Lower lobe of right lung (tissue), 2 donors: ENCODE measurements at regions not wholly inside any gene's neighbourhood (a gene's known extent, or its start where the extent isn't known, plus 50 kb on each side); places are given as distances from the start of the nearest gene placed in this dataset.

Experiments
- ATAC-seq, 2 donors: fragments of 200-7000 bp; cut with Tn5 transposase; one replicate each; pipeline ENCODE4 v1.9.1; 2020 to 2022; ENCODE audit warnings: mild to moderate bottlenecking in 2 of 2, moderate library complexity in 2 of 2
- DNase-seq: peaks from one replicate; pipeline ENCODE4 v3.0.0-alpha.2; 2020
- H3K27ac ChIP-seq: fragments of 200-600 bp; one replicate; pipeline ENCODE4 v1.8.0; 2022
- H3K27me3 ChIP-seq: fragments of 200-600 bp; one replicate; pipeline ENCODE4 v1.8.0; 2022; ENCODE audit warnings: low read depth
- H3K36me3 ChIP-seq: fragments of 200-600 bp; one replicate; pipeline ENCODE4 v1.8.0; 2022; ENCODE audit warnings: mild to moderate bottlenecking
- H3K4me1 ChIP-seq: fragments of 200-600 bp; one replicate; pipeline ENCODE4 v1.8.0; 2022
- H3K4me3 ChIP-seq: fragments of 200-600 bp; one replicate; pipeline ENCODE4 v1.8.0; 2022; ENCODE audit warnings: mild to moderate bottlenecking
- H3K9me3 ChIP-seq: fragments of 200-600 bp; one replicate; pipeline ENCODE4 v1.8.0; 2022
- intact Hi-C: fragments of 100-400 bp; cut with DNase I; formaldehyde crosslinking; loops from one replicate; pipeline ENCODE4 v1.11.0; 2022
- TF ChIP-seq, protein P1 (sequence below): fragments of 200-600 bp; IDR thresholded peaks from one replicate; pipeline ENCODE4 v1.8.0; 2022; ENCODE audit warnings: antibody characterized with exemption, mild to moderate bottlenecking
- donor health status: DM: no; HTN: yes; CAD: no; lungs with severe emphysema.

DNA sequence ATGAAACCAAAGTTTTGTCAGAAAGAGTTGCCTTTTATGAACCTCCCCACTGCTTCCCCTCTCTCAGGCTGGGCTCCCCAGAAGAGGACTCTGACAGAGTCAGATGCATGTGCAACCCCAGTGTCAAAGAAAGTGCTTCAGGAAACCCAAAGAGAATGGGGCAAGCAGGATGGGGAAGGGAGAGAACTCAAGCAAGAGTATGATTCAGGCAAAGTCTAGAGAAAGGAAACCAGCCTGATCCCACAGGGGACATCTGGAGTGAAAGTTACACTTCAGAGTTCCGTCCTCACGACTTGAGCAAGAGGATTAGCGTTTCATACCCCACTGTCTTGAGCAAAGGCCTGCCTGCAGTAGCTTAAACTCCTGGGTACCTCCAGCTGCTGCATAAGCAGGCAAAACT is 51.8 kb upstream of the EPC2 start:
- Histone ChIP-seq H3K9me3 (no peaks in the 10 kb centered on the region), H3K27ac (no peak overlapping the region), H3K4me3 (no peak overlapping the region), H3K4me1 (no peaks in the 10 kb centered on the region), H3K36me3 (no peaks in the 10 kb centered on the region), H3K27me3 (no peaks in the 10 kb centered on the region)
- TF ChIP-seq, protein P1, sequence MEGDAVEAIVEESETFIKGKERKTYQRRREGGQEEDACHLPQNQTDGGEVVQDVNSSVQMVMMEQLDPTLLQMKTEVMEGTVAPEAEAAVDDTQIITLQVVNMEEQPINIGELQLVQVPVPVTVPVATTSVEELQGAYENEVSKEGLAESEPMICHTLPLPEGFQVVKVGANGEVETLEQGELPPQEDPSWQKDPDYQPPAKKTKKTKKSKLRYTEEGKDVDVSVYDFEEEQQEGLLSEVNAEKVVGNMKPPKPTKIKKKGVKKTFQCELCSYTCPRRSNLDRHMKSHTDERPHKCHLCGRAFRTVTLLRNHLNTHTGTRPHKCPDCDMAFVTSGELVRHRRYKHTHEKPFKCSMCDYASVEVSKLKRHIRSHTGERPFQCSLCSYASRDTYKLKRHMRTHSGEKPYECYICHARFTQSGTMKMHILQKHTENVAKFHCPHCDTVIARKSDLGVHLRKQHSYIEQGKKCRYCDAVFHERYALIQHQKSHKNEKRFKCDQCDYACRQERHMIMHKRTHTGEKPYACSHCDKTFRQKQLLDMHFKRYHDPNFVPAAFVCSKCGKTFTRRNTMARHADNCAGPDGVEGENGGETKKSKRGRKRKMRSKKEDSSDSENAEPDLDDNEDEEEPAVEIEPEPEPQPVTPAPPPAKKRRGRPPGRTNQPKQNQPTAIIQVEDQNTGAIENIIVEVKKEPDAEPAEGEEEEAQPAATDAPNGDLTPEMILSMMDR = no peak
- intact Hi-C loops = no loop called here
- no peak for DNase-seq
- ATAC-seq = no peak

DNA sequence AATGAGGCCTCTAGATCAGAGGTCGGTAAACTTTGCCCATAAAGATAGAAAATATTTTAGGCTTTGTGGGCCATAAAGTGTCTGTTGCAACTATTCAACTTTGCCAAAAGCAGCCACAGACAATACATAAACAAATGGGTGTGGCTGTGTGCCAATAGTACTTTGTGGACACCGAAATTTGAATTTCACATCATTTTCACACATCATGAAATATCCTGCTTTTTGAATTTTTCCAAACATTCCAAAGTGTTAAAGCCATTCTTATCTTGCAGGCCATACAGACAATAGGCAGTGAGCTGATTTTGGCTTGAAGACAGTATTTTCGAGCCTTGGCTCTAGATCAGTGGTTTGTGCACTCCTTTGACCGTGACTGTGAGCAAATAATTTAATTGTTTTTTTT is 51.1 kb upstream of the EPC2 start:
- intact Hi-C loops = no loop called here
- ATAC-seq (no peak), DNase-seq (no peak)
- H3K9me3 ChIP-seq = no peaks in the 10 kb centered on the region
- H3K36me3 ChIP-seq = no peaks in the 10 kb centered on the region
- TF ChIP-seq, protein P1 = no peak
- H3K27ac ChIP-seq = no peak overlapping the region
- H3K4me3 ChIP-seq = no peak overlapping the region
- no peaks in the 10 kb centered on the region for H3K27me3 ChIP-seq
- no peaks in the 10 kb centered on the region for H3K4me1 ChIP-seq

DNA sequence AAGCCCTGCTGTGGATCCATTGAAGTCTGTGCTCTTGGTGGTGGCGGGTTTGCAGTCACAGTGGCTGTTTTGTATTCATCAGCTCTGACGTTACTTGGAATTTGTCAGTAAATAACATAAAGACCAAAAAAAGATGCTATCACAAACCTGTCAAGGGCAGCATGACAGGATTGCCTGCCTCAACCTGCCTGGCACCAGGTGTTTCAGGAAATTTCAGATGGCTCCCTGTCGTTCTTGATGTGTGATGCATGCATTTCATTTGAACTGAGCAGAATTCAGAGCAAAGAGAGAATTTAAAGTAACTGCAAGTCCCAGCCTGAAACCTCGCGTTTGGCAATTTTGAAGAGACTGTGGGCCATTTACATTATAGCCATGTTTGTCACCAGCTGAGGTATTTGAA is 50.3 kb upstream of the EPC2 start:
- intact Hi-C loops = no loop called here
- H3K4me3 ChIP-seq = no peak overlapping the region
- H3K36me3 ChIP-seq = no peaks in the 10 kb centered on the region
- no peak overlapping the region for H3K27ac ChIP-seq
- no peaks in the 10 kb centered on the region for H3K4me1 ChIP-seq
- ATAC-seq (no peak), DNase-seq (no peak)
- H3K27me3 ChIP-seq = no peaks in the 10 kb centered on the region
- TF ChIP-seq, protein P1 = no peak
- no peaks in the 10 kb centered on the region for H3K9me3 ChIP-seq
